GM21723 (cell line): ENCODE measurements at regions not wholly inside any gene's neighbourhood (a gene's known extent, or its start where the extent isn't known, plus 50 kb on each side); places are given as distances from the start of the nearest gene placed in this dataset.
"Not testable (repeated sequence)": the region's sequence is repeated elsewhere in the genome, so short reads cannot be mapped to it uniquely, and the experiment has no call there.

Experiments used
- ATAC-seq: cut with Tn5 transposase; IDR thresholded peaks from one replicate; pipeline ENCODE4 v1.9.1; 2021; ENCODE audit warnings: mild to moderate bottlenecking, moderate library complexity; ENCODE audit not compliant: unreplicated experiment

DNA sequence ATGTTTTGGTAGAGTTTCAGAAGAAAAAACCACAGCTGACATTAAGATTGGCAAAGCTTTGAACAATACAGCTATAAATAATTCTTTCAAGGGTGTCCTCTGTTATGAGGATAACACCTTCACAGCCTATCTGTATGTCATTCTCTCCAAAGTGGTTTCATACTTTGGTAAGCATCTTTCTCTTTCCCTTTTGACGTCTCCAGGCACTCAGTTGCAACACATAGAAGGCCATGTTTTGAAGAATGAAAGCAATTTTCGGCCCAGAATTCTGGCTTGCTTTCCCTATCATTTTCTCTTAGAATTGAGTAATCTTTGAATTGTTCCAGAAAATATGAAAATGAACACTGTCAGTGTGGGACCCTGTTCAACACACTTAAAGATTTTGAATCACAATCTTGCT lies 200.0 kb upstream of the CBLB start:
- no peak for ATAC-seq

- ATAC-seq, result no peak
These were observed 201.4 kb upstream of the CBLB start for GRCh38 chr3:106070187-106070586.

GRCh38 chr3:106071306-106071705 lies 202.5 kb upstream of the CBLB start:
- ATAC-seq, result no peak

DNA sequence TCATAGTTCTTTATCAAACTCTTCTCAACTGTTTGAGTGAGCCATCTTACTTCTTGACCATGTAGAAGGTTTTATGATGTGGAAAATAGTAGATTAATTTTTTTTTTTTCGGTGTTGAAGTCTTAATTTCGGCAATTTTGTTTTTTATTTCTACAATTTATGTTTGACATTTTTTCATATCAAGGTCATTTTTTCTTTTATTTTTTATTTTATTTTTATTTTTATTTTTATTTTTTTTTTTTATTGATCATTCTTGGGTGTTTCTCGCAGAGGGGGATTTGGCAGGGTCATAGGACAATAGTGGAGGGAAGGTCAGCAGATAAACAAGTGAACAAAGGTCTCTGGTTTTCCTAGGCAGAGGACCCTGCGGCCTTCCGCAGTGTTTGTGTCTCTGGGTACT lies 203.8 kb upstream of the CBLB start:
- ATAC-seq, result not testable (repeated sequence)

GRCh38 chr3:106073806-106074205 lies 205.0 kb upstream of the CBLB start:
- ATAC-seq, result not testable (repeated sequence)

- ATAC-seq, result not testable (repeated sequence)
These were observed 206.9 kb upstream of the CBLB start for GRCh38 chr3:106075731-106076130.

DNA sequence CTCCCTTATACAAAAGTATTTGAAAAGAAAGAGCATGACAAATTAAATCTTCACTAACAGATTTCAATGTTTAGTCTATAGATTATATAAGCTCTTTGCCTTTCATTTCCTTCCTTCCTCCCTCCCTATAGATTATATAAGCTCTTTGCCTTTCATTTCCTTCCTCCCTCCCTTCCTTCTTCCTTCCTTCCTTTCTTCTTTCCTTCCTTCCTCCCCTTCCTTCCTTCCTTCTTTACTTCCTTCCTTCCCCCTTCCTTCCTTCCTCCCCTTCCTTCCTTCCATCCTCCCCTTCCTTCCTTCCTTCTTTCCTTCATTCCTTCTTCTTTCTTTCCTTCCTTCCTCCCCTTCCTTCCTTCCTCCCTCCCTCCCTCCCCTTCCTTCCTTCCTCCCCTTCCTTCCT lies 209.8 kb upstream of the CBLB start:
- ATAC-seq, result no peak

GRCh38 chr3:106082616-106083015 lies 213.8 kb upstream of the CBLB start:
- ATAC-seq, result no peak

- peak; percentile 75 for ATAC-seq
These were observed 214.4 kb upstream of the CBLB start for GRCh38 chr3:106083207-106083606.

DNA sequence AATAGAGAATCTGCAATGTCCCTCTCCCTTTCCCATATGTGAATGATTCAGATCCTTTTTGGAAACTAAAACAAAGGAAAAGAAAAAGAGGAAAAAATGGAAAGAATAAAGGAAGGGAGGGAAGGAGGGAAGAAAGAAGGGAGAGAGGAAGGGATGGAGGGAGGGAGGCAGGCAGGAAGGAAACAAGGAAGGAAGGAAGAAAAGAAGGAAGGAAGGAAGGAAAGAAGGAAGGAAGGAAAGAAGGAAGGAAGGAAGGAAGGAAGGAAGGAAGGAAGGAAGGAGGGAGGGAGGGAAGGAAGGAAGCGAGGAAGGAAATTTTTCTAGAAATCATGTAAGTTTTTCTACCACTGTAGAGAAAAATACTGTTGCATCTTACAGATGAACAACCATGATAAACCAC lies 215.0 kb upstream of the CBLB start:
- ATAC-seq, result no peak

- no peak for ATAC-seq
These were observed 217.2 kb upstream of the CBLB start for GRCh38 chr3:106086038-106086437.

- no peak for ATAC-seq
These were observed 217.8 kb upstream of the CBLB start for GRCh38 chr3:106086636-106087035.

DNA sequence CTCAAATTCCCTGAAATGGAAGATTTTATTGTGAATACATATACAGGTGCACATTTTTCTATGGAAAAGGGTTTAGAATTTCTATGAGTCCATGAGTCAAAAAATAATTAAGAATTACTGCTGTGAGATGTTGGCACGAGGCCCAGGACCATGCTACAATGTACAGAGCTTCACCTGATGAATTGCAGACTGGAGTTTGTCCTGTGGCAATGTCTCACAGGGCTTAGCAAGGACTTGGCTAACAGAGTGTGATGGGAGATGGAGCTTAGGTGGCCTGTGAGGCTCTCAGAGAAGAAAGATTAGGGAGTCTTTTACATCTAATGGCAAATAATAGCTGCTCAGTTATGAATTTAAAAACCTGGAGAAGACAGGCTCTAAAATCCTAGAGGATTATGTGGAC lies 219.5 kb upstream of the CBLB start:
- no peak for ATAC-seq

DNA sequence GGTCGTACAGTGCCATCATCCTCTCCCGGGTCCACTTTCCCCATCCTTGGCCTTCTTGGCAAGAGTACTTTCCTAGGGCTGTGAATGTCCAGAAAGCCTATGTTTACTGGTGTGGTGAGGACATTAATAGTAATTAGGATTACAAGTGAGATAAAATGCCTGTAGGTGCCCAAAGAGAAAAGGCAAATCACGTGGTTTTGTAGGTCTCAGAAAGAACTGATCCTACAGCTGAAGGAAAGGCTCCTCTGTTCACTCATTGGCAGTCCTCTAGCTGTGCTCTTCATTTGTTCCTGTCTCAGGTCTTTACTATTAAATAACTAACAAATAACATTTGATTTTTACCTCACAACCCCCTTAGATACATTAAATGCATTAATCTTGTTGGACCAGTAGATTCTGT lies 220.1 kb upstream of the CBLB start:
- no peak for ATAC-seq

- ATAC-seq, result no peak
These were observed 221.0 kb upstream of the CBLB start for GRCh38 chr3:106089806-106090205.

DNA sequence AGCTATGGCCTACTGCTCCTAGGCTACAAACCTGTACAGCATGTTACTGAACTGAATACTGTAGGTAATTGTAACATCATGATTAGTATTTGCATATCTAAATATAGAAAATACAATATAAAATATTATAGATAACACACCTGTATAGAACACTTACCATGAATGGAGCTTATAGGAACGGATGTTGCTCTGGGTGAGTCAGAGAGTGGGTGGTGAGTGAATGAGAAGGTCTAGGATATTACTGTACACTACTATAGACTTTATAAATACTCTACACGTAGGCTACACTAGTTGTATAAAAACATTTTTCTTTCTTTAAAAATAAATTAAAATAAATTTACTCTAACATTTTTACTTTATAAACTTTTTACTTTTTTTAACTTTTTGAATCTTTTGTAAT lies 224.0 kb upstream of the CBLB start:
- no peak for ATAC-seq

DNA sequence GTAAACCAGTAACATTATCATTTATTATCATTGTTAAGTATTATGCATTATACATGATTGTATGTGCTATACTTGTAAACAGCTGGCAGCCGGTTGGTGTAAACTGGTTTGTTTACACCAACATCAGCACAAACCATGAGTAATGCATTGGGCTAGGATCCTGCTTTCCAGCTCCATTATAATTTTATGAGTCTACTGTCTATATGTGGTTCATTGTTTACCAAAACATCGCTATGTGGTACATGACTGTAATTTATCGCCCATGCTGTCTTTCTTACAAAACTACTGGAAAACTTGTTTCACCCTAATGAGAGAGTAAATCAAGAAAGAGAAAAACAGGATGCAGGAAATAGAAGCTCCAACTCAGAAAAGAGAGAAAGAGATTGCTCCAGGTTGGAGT lies 224.8 kb upstream of the CBLB start:
- no peak for ATAC-seq

- ATAC-seq, result no peak
These were observed 229.1 kb upstream of the CBLB start for GRCh38 chr3:106097817-106098435.

- ATAC-seq, result no peak
These were observed 234.6 kb upstream of the CBLB start for GRCh38 chr3:106103383-106103782.

DNA sequence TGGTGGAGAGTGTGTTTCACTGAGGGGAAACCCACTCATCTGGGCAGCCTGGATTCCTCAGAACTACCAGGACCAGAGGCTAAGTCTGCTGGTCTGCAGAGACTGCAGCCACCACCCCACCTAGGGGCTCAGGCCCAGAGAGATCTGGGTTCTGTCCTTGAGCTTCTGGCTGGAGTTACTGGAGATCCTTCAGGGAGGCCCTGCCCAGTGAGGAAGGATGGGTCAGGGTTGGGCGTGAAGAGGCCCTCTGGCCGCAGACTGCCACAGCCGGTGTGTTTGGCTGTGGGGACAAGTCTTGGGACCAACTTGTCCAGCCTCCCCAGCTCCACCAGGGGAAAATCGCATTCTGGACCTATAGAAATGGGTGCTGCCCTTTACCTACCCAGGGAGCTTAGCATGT lies 235.3 kb upstream of the CBLB start:
- ATAC-seq, result no peak

DNA sequence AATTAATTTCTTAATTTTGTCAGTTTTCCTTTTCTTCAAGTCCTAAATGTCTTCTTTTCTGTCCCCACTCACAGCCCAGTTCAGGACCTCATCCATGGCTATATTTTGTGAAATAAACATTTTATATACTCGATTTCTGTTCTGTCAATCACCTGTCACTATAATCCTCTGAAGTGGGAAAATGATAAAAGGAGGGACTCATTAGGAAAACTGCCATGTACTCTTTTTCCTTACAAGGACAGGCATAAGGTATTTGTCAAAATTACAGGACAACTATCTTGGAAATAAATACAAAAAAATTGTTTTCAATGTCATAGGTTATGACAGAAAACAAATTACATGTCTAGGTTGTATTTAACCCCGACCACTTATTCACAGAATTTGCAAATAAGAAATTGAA lies 240.1 kb upstream of the CBLB start:
- ATAC-seq, result no peak

DNA sequence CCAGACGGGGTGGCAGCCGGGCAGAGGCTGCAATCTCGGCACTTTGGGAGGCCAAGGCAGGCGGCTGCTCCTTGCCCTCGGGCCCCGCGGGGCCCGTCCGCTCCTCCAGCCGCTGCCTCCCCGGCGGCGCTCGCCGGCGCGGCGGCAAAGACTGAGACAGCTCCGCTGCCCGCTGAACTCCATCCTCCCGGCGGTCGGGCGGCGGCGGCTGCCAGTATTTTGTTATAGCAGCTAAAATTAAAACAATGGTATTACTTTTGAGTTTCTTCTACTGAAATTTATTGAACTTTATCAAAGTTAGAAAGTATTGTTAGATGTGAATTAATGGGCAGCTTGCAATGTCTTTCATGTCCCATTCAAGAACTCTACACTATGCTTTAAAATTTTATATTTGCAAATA lies 243.7 kb upstream of the CBLB start:
- not testable (repeated sequence) for ATAC-seq

GRCh38 chr3:106113747-106114146 lies 244.9 kb upstream of the CBLB start:
- no peak for ATAC-seq
